NCI-H345 (cell line): ENCODE measurements at regions not wholly inside any gene's neighbourhood (a gene's known extent, or its start where the extent isn't known, plus 50 kb on each side); places are given as distances from the start of the nearest gene placed in this dataset.
"Not testable (repeated sequence)": the region's sequence is repeated elsewhere in the genome, so short reads cannot be mapped to it uniquely, and the experiment has no call there.

Source experiments
- DNase-seq: peaks from one replicate; lab custom pipeline; 2025; lab: John Stamatoyannopoulos, UW

DNA sequence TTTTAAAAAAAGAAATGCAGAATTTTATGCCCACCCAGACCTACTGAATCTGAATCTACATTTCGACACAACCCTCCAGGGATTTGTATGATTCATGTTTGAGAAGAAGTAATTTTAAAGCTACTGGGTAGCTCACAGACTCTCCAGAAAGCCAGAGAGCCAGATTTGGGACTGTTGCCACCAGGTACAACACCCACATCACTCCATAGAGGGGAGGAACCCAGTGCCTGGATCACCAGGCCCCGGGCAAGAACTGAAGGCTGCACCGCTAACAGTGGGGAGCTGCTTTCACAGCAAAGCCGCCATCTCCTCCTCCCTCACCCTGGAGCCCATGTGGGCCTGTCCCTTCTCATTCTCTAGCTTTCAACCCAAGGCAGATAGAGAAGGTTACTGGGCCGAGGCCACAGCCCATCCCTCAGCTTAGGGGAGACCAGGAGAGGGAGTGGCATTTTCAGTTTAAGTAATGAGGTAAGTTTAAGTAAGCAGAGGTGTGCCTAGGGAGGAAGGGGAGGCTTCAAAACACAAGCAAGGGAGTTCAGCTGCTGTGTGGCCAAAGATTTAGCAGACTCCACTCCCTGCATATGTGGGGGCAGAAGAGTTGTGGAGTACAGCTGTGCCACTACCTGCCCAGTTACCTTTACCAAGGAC, 109.8 kb downstream of the IL12A start:
- no peak for DNase-seq

GRCh38 chr3:160098926-160099626, 110.4 kb downstream of the IL12A start:
- DNase-seq, result no peak

- DNase-seq, result no peak
Observed at GRCh38 chr3:160099834-160100233, 111.2 kb downstream of the IL12A start.

GRCh38 chr3:160100610-160101009, 112.0 kb downstream of the IL12A start:
- DNase-seq, result no peak

DNA sequence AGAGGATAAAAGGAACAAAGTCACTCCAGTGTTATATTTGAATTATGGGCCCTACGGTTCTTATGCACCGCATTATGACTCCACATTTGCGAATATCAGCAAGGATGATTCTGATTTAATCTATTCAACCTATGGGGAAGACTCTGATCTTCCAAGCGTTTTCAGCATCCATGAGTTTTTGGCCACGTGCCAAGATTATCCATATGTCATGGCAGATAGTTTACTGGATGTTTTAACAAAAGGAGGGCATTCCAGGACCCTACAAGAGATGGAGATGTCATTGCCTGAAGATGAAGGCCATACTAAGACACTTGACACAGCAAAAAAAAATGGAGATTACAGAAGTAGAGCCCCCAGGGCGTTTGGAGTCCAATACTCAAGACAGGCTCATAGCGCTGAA, 113.4 kb downstream of the IL12A start:
- DNase-seq, result not testable (repeated sequence)

DNA sequence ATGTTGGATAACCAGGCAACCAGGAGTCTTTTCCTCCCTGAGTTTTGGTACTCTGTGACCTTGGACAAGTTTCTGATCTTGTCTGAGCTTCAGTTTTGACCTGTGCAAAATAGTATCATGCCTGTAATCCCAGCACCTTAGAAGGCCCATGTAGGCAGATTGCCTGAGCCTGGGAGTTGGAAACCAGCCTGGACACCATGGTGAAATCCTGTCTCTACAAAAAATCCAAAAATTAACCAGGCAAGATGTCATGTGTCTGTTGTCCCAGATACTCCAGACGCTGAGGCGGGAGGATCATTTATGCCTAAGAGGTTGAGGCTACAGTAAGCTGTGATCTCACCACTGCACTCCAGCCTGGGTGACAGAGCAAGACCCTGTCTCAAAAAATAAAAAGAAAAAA, 114.8 kb downstream of the IL12A start:
- no peak for DNase-seq

DNA sequence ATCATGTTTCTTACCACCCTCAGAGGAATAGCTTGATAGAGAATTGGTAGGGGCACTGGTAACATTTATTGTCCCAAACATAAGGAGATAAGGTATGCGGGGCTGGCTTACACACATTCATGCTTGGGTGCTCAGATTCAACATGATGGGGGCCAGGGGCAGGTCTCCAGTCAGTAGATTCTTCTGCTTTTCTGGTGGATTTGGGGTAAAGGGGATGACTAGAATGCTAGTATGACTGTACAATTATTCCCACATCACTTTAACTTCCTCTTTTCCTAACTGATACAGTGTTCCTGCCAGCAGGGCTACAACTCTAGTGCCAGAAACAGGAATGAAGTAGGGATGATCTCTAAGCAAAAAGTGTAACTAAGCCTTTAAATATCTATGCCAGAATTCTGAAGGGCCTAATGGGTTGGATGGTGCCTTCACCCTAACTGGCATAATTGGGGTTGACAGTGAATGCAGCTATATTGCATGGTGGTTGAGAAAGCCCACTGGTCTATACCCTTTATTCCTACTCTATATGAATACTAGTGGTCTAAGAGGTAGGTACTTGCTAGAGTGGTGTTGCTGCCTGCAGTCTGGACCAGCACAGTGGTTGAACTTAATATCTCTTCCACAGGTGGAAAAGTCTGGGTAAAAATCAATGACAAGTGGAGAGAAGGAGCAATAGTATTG, 117.4 kb downstream of the IL12A start:
- no peak for DNase-seq

DNA sequence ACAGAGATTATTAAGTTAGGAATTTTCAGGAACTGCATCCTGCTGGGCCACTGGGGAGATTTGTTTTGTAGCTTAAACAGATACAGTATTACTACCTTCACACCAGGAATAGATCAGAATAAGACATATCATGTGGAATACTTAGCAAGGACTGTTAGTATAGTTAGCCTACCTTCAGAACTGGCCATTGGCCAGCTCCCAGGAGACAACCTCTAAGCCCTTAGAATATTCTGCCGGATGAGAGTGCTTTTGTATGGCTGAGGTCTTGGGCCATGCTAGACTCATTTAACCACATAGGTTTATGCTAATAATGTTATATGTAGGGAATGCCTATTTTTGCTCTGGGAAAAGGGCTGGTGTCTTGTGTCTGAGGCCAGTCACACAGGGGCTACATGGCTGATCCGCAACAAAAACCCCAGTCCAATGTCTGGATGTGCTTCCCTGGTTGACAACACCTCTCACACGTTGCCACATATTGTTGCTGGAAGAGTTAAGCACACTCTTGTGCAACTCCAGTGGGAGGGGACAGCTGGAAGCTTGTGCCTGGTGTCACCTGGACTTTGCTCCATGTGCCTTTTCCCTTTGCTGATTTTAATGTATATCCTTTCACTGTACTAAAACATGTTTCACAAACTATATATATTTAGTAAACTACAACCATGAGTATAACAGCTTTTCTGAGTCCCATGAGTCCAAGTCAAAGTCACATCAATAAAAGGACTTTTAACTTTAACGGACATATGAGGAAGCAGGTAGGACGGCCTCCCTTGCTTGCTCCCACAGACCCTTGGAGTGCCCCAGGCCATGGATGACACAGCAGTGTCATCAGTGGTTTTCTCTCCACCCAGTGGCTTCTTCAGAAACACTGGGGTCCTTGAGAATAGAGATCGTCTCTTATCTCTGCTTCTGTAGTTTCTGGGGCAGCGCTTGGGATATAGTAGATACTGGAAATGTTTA, 118.0 kb upstream of the C3orf80 start:
- DNase-seq, result no peak

GRCh38 chr3:160108362-160108761, 116.9 kb upstream of the C3orf80 start:
- no peak for DNase-seq

- DNase-seq, result no peak
Observed at GRCh38 chr3:160112481-160112880, 112.7 kb upstream of the C3orf80 start.

GRCh38 chr3:160112996-160113395, 112.2 kb upstream of the C3orf80 start:
- no peak for DNase-seq

- DNase-seq, result no peak
Observed at GRCh38 chr3:160114355-160114995, 110.7 kb upstream of the C3orf80 start.

- no peak for DNase-seq
Observed at GRCh38 chr3:160115387-160115786, 109.8 kb upstream of the C3orf80 start.

DNA sequence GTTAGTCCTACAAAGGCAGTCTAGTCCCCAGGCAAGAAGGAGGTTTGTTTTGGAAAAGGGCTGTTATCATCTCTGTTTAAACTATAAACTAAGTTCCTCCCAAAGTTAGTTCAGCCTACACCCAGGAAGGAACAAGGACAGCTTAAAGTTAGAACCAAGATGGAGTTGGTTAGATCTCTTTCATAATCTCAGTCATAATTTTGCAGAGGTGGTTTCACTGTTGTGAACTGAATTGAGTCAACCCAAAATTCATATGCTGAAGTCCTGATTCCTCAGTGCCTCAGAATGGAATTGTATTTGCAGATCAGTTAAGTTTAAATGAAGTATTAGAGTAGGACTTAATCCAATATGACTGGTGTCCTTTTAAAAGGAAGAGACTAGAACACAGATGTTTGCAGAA, 101.0 kb upstream of the C3orf80 start:
- no peak for DNase-seq

DNA sequence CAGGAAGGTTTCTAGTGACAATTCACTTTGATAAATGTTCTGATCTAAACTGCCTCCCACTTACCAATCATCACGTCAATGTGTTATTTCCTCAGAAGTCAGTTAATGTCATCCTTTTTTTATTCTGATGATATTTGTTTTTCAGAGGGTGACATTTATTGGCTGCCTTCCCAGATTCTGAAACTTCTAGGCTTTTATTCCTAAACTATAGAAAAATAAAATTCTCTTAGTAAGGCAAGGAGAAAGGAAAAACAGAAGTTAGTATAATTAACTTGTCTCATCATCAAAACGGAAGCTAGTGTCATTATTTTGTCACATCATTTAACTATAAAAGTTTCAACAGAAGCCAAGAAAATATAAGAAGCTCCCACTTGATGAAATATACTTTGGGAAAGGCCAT, 100.0 kb upstream of the C3orf80 start:
- peak; percentile 6 for DNase-seq

- no peak for DNase-seq
Observed at GRCh38 chr3:160126051-160126450, 99.2 kb upstream of the C3orf80 start.

- no peak for DNase-seq
Observed at GRCh38 chr3:160126761-160127160, 98.5 kb upstream of the C3orf80 start.

DNA sequence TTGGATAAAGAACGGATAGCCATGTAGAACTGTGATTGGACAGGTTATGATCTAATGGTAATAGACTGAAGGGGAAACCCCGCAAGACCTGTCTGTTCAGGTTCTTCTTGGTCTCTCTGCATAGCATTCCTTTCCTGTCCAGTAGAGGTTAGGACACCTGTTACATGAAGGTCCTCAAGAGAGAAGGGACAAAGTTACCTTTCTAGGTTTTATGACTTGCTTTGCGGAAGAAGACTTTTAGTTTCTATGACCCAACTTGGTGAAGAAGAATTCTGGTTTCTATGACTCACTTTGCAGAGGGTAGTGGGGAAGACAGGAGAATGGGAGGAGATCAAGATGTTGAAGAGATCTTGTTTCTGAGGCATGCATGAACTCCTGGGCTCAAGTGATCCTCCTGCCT, 97.9 kb upstream of the C3orf80 start:
- DNase-seq, result no peak

DNA sequence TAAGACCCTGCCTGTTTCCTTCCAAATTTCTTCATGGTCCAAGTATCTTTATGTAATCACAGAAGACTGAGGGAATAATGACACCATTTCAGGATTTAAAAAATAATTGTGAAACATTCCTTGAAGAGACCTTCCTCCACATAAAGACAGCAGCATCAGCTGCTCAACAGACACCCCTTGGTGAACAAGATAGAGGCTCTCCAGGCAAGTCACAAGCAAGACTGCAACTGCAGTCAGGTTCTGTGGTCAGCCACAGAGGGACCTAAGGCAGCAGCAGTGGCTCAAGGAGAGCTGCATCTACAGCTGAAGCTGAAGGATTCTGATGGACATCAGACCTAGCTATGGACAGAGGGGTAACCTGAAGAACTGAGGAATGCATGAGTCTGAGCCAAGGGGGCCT, 97.2 kb upstream of the C3orf80 start:
- DNase-seq, result no peak

DNA sequence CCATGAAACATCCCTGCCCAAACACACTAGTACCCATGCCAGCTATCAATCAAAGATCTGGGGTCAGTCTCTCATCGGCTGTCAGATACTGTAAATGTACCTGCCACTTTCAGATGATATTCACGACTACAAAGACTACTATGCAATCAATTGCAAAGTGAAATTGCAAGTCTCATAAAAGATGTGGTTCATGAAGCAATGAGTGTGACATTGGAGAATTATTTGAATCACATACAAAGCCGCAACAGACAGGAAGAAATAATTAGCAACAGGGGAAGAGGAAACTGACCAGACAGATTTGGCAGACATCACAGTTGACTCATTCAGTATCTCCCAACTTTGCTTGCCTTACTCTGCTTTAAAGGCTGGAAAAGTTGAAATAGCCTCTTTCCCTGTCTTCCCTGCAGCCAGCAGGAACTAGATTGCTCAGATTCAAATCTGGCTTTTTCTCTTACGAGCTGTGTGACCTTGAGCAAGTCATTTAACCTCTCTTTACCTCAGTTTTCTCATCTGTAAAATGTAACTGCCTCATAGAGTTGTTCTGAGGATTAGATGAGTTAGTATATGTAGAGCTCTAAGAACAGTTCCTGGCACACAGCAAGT, 95.7 kb upstream of the C3orf80 start:
- DNase-seq, result no peak

GRCh38 chr3:160130071-160130470, 95.2 kb upstream of the C3orf80 start:
- DNase-seq, result no peak
